ENCODE measurements at regions not wholly inside any gene's neighbourhood (a gene's known extent, or its start where the extent isn't known, plus 50 kb on each side); places are given as distances from the start of the nearest gene placed in this dataset.

DNA sequence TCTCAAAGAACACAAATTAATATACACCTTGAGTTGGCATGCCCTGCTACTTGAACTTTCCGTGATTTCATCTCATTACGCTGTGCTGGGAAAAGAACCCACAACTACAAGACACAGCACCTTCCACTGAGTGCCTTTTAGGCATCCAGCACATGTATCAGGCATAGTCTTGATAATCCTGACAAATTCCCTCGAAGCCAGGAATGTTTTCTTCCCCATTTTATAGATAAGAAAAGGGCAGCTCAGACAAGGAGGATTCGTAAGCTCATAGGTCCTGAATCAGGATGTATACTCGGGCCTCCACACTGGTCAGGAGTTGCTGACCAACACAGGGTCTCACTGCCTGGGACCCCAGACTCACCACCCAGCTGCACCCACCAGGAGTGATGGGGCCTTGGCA, 368.6 kb downstream of the TNS3 start:
- Histone ChIP-seq H3K79me2 (ENCODE audit: insufficient read depth, low read length) (no peaks in the 10 kb centered on the region), H3K4me2 (ENCODE audit: low read length) (no peak overlapping the region), H2AFZ (ENCODE audit: low read depth, low read length, poor library complexity, severe bottlenecking) (no peak overlapping the region), H3K27ac (ENCODE audit: low read depth, low read length) (no peak overlapping the region), H3K9me2 (ENCODE audit: insufficient read depth) (no peaks in the 10 kb centered on the region), H3K9ac (ENCODE audit: low read length) (no peak overlapping the region), H3K27me3 (ENCODE audit: insufficient read depth, low read length) (no peaks in the 10 kb centered on the region), H3K4me3 (replicated peaks in 1 of 2; ENCODE audit: low read depth in 1 of 2, low read length in 2 of 2) (no peak overlapping the region), H3K9me3 (ENCODE audit: control insufficient read depth in 1 of 2, insufficient read depth in 1 of 2, low read depth in 1 of 2, low read length in 2 of 2) (no peaks in the 10 kb centered on the region), H4K20me1 (ENCODE audit: insufficient read depth) (no peaks in the 10 kb centered on the region), H3K4me1 (ENCODE audit: control insufficient read depth in 1 of 2, insufficient read depth in 2 of 2, low read length in 2 of 2) (no peaks in the 10 kb centered on the region), H3K36me3 (ENCODE audit: control insufficient read depth in 1 of 2, insufficient read depth in 2 of 2, low read length in 2 of 2) (no peaks in the 10 kb centered on the region)
- ChIA-PET RAD21 (ENCODE audit: low non-redundant PET in 1 of 2, low total read pairs in 2 of 2, uncharacterized antibody in 2 of 2, unreplicated experiment in 2 of 2) (no interaction called here), POLR2A (no interaction called here), CTCF (no interaction called here)
- TF ChIP-seq, protein P1, sequence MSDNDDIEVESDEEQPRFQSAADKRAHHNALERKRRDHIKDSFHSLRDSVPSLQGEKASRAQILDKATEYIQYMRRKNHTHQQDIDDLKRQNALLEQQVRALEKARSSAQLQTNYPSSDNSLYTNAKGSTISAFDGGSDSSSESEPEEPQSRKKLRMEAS (IDR thresholded peaks at IDR 0.05): no peak
- TF ChIP-seq POLR2AphosphoS5 (IDR thresholded peaks at IDR 0.05; ENCODE audit: low read depth, low read length) (no peak), ELF1 (IDR thresholded peaks at IDR 0.05; ENCODE audit: borderline replicate concordance, low read depth) (no peak)
- intact Hi-C loops (cut with micrococcal nuclease): no loop called here
- no peak for ATAC-seq
- DNase-seq (ENCODE audit: low read depth, low spot score): no peak
- no TSS peak for BruUV-seq (replicated peaks)

DNA sequence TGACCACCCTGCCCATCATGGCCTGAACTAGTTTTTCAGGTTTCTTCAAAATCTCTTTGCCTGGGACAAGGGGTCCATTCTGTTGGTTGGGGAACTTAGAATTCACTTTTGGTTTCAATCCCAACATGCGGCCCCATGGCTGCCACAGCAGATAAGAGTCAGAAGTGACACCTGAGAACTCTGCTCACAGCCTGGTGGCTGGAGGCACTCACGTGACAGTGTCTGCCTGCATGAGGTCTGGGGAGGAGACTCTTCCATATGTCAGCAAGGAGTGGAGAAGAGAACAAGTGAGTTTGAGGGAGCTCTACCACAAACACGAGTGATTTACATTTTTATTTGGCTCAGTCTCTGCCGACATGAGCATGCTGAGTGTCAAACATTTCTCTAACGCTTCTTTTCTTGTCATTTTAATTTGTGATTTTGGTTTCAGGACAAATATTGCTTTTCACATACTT, 370.4 kb downstream of the TNS3 start:
- H2AFZ ChIP-seq (ENCODE audit: low read depth, low read length, poor library complexity, severe bottlenecking): no peak overlapping the region
- RAD21 ChIA-PET (ENCODE audit: low non-redundant PET in 1 of 2, low total read pairs in 2 of 2, uncharacterized antibody in 2 of 2, unreplicated experiment in 2 of 2): no interaction called here
- no peak for TF ChIP-seq ZNF274 (IDR thresholded peaks at IDR 0.05; ENCODE audit: low read depth, low read length)
- TF ChIP-seq, protein P2, sequence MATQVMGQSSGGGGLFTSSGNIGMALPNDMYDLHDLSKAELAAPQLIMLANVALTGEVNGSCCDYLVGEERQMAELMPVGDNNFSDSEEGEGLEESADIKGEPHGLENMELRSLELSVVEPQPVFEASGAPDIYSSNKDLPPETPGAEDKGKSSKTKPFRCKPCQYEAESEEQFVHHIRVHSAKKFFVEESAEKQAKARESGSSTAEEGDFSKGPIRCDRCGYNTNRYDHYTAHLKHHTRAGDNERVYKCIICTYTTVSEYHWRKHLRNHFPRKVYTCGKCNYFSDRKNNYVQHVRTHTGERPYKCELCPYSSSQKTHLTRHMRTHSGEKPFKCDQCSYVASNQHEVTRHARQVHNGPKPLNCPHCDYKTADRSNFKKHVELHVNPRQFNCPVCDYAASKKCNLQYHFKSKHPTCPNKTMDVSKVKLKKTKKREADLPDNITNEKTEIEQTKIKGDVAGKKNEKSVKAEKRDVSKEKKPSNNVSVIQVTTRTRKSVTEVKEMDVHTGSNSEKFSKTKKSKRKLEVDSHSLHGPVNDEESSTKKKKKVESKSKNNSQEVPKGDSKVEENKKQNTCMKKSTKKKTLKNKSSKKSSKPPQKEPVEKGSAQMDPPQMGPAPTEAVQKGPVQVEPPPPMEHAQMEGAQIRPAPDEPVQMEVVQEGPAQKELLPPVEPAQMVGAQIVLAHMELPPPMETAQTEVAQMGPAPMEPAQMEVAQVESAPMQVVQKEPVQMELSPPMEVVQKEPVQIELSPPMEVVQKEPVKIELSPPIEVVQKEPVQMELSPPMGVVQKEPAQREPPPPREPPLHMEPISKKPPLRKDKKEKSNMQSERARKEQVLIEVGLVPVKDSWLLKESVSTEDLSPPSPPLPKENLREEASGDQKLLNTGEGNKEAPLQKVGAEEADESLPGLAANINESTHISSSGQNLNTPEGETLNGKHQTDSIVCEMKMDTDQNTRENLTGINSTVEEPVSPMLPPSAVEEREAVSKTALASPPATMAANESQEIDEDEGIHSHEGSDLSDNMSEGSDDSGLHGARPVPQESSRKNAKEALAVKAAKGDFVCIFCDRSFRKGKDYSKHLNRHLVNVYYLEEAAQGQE (IDR thresholded peaks at IDR 0.05; ENCODE audit: low read depth): no peak
- TF ChIP-seq JUND (IDR thresholded peaks at IDR 0.05): no peak
- TF ChIP-seq CBX3 (IDR thresholded peaks at IDR 0.05; ENCODE audit: low read depth): no peak

More for the DNA sequence above, 370.4 kb downstream of the TNS3 start:
- no peaks in the 10 kb centered on the region for H3K36me3 ChIP-seq (ENCODE audit: control insufficient read depth in 1 of 2, insufficient read depth in 2 of 2, low read length in 2 of 2)
- no peak overlapping the region for H3K9ac ChIP-seq (ENCODE audit: low read length)
- BruUV-seq (replicated peaks): no TSS peak
- H3K4me2 ChIP-seq (ENCODE audit: low read length): no peak overlapping the region
- no peak overlapping the region for H3K4me3 ChIP-seq (replicated peaks in 1 of 2; ENCODE audit: low read depth in 1 of 2, low read length in 2 of 2)
- intact Hi-C loops (cut with micrococcal nuclease): no loop called here
- no peaks in the 10 kb centered on the region for H3K9me3 ChIP-seq (ENCODE audit: control insufficient read depth in 1 of 2, insufficient read depth in 1 of 2, low read depth in 1 of 2, low read length in 2 of 2)
- POLR2A ChIA-PET: no interaction called here
- CTCF ChIA-PET: no interaction called here
- no peaks in the 10 kb centered on the region for H4K20me1 ChIP-seq (ENCODE audit: insufficient read depth)
- H3K9me2 ChIP-seq (ENCODE audit: insufficient read depth): no peaks in the 10 kb centered on the region
- H3K79me2 ChIP-seq (ENCODE audit: insufficient read depth, low read length): no peaks in the 10 kb centered on the region
- H3K27ac ChIP-seq (ENCODE audit: low read depth, low read length): no peak overlapping the region
- H3K4me1 ChIP-seq (ENCODE audit: control insufficient read depth in 1 of 2, insufficient read depth in 2 of 2, low read length in 2 of 2): no peaks in the 10 kb centered on the region
- ATAC-seq (no peak), DNase-seq (ENCODE audit: low read depth, low spot score) (no peak)
- H3K27me3 ChIP-seq (ENCODE audit: insufficient read depth, low read length): no peaks in the 10 kb centered on the region
